ENCODE measurements at regions not wholly inside any gene's neighbourhood (a gene's known extent, or its start where the extent isn't known, plus 50 kb on each side); places are given as distances from the start of the nearest gene placed in this dataset.
"Not testable (repeated sequence)": the region's sequence is repeated elsewhere in the genome, so short reads cannot be mapped to it uniquely, and the experiment has no call there.

DNA sequence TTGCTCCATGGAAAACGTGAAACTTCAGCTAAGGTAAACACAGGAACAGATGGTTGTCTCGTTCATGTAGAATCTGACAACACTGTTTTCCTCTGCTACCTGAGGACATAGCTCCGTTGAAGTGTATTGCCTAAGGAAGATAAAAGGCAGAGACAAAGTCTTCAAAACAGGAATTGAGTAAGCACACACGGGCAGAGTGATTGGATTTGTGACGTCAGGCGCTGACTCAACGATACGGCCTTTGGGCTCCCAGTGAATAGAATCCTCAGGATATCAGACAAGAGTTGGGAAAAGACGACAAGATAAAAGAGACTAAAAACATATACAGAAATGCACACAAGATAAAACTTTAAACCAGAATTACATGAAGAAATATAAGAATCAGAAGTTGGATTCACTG, 787.1 kb upstream of the CTNND2 start:
- no peak for DNase-seq

DNA sequence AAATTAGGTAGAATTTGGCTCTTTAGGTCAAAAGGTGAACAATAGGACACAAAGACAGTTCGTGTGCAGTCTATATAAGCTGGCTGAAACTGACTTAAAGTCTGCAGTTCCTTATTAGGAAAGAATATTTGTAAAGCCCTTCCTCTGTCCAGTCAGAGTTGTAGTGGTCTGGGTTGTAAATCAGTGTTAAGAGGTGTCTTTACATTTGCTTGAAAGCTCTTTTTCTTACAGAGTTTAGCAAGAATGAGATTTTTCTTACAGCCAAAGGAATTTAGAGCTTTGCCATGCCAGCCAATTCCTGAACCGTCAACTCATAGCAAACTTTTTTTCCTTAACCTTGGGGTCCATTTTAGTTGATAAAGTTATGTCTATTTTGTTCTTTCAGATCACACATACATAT, 786.1 kb upstream of the CTNND2 start:
- no peak for DNase-seq

DNA sequence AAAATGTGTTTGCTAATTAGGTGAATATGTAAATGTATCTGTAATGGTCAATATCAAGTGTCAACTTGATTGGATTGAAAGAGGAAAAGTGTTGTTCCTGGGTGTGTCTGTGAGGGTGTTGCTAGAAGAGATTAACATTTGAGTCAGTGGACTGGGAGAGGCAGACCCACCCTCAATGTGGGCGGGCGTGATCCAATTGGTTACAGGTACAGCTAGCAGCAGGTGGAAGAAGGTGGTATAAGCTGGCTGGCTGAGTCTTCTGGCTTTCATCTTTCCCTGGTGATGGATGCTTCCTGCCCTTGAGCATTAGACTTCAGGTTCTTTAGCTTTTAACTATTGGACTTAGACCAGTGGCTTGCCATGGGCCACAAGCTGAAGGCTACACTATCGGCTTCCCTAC, 779.0 kb upstream of the CTNND2 start:
- no peak for DNase-seq

DNA sequence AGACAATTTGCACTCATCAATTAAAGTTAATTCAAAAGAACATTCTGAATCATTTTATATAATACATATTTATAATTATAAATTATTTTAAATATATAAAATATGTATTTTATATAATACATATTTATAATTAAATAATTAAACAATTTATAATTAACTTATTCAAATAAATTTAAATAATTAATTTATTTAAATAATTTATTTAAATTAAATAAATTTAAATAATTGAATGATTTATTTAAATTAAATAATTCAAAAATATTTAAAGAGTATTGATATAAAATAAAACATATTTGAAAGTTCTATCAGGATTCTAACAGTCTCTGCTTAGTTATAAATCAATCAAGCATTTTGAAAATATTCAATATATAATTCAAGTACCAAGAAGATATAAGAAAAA, 775.5 kb upstream of the CTNND2 start:
- no peak for DNase-seq

DNA sequence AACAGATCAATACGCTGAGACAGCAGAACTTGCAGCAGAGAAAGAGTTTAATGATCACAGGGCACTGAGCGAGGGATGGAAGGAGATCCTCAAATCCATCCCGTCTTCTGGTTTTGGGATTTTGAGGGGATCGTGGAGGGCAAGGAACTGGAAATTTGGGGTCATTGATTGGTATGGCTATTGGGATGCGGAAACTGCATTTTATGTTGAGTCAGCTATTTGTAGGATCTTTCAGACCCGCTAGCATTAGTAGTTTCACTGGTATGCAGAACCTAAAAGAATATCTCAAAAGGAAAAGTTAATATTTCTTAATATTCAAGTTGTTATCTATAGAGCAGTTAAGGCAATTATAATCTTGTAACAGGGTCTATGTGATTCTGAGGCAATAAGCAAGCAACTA, 771.7 kb upstream of the CTNND2 start:
- DNase-seq, result no peak

DNA sequence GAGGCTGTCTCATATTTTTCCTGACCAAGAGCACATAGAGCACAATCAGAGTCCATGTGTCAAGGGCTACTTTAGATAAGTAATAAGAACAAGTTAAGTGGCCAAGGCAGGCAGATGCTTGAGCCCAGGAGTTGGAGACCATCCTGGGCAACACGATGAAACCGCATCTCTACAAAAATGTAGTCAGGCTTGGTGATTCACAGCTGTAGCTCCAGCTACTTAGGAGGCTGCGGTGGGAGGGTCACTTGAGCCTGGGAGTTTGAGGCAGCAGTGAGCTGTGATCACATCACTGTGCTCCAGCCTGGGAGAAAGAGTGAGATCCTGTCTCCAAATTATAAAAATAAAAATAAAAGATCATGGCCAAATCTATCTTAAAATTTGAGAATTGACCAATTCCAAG, 767.9 kb upstream of the CTNND2 start:
- peak; percentile 31 for DNase-seq

DNA sequence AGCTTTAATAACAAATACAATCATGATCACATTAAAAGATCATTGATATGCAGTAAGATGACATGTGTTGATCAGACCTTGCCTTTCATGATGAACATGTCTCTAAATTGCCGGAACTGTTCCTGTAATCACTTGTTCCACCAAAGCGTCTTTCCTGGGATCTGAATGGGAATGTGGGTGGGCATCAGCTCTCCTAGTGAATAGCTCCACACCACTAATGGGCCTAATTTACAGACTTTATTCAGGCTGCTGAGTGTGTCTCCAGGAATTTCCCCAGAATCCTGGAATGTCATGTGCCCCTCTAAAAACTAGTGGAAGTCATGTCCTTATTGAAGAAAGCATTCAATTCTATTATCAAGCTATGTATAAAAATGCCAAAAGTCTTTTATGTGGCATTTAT, 765.1 kb upstream of the CTNND2 start:
- DNase-seq, result no peak

DNA sequence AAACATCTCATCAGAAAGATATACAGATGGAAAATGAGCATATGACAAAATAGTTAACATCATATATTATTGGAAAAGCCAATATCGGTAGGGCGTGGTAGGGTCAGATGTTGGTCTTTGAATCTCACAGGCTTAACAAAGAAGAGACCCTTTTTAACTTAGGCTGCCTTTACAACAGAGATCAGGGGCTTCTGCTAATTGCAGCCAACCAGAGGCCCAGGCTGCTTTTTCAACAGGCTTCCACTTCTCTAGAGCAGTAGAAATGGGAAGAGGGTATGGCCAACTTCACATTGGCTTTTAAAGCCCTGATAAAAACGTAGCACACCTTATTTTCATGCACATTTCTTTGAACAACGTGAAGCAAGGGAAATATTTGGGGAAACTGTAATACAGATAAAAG, 764.3 kb upstream of the CTNND2 start:
- DNase-seq, result no peak

DNA sequence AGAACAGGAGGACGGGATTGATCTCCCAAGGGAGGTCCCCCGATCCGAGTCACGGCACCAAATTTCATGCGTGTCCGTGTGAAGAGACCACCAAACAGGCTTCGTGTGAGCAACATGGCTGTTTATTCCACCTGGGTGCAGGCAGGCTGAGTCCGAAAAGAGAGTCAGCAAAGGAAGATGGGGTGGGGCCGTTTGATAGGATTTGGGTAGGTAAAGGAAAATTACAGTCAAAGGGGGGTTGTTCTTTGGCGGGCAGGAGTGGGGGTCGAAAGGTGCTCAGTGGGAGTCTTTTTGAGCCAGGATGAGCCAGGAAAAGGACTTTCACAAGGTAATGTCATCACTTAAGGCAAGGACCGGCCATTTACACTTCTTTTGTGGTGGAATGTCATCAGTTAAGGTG, 763.6 kb upstream of the CTNND2 start:
- not testable (repeated sequence) for DNase-seq

DNA sequence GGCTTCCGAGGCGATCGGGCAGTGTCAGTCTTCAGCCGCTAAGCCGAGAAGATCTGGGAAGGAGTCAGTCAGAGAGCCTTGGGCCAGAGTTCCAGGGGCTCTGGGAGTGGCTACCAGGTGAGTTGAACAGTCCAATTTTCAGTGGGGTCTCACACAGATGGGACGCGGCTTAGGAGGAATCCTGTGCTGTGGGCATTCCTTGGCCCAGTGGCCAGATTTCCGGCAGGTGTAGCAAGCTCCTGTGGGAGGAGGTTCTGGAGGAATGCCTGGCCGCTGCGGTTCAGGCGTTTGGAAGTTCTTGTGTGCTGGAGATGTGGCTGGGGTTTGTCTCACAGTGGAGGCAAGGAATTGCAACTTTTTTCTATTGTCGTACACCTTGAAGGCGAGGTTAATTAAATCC, 761.5 kb upstream of the CTNND2 start:
- not testable (repeated sequence) for DNase-seq

DNA sequence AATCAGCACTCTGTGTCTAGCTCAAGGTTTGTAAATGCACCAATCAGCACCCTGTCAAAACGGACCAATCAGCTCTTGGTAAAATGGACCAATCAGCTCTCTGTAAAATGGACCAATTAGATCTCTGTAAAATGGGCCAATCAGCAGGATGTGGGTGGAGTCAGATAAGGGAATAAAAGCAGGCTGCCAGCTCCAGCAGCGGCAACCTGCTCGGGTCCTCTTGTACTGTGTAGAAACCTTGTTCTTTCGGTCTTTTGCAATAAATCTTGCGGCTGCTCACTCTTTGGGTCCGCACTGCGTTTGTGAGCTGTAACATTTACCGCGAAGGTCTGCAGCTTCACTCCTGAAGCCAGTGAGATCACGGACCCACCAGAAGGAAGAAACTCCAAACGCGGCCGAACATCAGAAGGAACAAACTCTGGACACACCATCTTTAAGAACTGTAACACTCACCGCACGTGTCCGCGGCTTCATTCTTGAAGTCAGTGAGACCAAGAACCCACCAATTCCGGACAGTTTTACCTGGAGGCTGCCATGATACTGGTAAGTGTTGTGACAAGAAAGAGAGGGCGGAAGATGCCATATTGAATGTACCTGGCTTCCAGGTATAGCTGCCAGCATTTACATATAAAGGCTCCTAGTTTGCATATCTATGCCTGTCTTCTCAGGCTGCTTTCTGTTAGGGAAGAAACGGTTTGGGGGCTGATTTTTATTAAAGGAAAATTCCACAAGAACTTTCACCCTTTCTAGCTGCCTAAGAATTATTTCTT, 758.5 kb upstream of the CTNND2 start:
- no peak for DNase-seq

DNA sequence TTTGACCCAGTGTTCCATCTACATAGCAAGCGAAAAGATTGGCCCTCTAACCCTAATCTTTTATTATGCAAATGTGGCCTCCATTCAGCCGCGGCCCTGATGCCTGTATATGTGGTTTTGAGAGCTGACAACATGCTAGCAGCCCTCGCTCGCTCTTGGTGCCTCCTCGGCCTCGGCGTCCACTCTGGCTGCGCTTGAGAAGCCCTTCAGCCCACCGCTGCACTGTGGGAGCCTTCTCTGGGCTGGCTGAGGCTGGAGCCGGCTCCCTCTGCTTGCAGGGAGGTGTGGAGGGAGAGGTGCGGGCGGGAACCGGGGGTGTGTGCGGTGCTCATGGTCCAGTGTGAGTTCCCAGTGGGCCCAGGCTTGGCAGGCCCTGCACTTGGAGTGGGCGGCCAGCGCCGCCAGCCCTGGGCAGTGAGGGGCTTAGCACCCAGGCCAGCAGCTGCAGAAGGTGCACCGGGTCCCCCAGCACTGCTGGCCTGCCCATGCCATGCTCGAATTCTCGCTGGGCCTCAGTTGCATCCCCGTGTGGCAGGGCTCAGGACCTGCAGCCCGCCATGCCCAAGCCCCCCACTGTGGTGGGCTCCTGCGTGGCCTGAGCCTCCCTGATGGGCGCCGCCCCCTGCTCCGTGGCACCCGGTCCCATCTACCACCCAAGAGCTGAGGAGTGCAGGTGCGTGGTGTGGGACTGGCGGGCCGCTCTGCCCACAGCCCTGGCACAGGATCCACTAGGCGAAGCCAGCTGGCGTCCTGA, 757.5 kb upstream of the CTNND2 start:
- DNase-seq, result peak; percentile 45

DNA sequence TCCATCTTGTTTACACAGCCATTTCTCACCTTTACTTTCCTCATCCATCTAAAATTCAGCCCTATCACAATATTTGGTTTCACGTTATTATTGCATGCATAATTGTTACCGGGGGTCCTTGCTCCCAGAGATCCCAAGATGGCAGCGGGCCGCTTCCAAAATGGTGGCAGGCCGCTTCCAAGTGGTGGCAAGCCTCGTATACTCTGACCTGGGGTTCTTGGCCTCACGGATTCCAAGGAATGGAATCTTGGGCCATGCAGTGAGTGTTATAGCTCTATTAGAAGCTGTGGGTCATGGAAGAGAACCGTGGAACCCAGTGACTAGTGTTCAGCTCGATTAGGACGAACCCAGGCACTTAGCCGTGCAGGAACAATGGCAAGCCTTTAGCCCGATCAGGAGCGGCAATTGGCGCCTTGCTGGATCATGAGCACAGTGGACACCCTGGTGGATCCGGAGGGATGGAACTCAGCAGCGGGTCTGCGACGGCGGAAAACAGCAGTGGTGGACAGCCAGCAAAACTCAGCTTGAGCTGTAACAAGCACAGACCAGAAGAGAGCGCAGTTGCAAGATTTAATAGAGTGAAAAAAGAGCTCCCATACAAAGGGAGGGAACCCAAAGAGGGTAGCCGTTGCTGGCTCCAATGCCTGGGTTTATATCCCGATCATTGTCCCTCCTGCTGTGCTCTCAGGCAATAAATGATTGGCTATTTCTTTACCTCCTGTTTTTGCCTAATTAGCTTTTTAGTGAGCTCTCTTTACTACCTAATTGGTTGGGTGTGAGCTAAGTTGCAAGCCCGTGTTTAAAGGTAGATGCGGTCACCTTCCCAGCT, 756.2 kb upstream of the CTNND2 start:
- DNase-seq, result not testable (repeated sequence)

DNA sequence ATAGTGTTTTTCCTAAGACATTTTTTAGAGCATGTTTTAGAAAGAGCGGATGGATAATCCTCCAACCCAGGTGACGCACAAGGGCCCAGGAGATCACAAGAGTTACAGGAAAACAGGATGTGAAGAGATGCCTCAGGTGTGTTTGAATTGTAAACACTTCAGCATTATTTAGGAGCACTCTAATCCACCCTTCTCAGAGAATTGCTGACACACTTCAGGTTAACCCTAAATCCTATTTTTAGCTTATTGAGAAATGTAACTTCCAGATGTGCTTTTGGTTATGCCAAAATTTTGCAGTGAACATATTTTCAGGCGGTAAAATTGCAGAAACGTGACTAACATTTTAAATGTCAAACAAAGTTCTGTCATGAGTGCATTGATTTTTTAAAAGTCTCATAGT, 755.4 kb upstream of the CTNND2 start:
- DNase-seq, result peak; percentile 79

DNA sequence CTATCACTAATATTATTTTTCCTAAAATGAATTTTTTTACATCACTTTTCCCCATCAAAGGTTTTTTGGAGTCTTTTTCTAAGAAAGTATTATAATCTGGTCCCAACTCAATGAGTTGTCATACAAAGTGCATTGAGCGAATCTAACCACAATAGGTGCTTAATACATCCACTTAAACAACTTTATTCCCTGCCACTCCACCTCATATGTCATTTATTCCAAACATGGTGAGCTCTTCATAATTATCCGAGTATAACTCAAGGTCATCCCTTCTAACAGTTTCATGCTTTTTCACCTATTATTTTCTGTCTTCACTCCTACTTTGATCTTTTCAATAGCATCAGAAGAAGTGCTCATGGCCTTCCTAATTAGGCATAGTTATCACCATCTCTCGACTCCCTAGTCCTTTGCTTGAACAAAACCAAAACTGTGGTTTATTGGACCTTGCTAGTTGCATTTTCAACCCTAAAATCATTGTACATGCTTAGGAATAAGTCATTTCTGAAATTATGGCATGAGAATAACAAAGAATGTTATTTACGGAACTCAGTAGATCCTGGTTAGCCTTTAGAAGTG, 754.7 kb upstream of the CTNND2 start:
- DNase-seq, result no peak

DNA sequence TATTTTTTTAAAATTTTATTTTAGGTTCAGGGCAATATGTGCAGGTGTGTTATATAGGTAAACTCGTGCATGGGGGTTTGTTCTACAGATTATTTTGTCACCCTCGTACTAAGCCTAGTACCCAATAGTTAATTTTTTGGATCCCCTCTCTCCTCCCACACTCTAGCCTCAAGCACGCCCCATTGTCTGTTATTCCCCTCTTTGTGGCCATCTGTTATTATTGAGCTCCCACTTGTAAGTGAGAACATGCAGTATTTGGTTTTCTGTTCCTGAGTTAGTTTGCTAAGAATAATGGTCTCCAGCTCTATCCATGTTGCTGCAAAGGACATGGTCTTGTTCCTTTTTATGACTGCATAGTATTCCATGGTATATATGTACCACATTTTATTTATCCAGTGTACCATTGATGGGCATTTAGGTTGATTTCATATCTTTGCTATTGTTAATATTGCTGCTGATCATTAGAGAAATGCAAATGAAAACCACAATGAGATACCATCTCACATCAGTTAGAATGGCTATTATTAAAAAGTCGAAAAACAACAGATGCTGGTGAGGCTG, 753.7 kb upstream of the CTNND2 start:
- not testable (repeated sequence) for DNase-seq

DNA sequence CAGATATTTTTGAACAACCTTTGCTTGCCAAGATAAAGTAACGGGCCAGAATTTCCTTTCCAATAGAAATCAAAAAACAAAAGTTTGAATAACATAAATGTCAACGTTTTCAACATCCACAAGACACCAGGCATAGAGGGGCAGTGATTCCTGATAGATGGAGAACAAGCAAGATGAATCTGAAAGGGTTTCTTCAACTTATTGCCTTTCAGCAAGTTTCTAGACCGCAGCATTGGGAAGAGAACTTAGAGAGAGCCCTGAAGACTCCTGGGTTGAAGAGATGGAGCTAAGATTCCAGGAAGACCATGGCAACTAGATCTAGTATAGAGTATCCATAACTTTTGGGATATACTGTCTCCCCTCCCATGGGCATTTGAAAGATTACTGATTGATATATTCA, 751.4 kb upstream of the CTNND2 start:
- no peak for DNase-seq

DNA sequence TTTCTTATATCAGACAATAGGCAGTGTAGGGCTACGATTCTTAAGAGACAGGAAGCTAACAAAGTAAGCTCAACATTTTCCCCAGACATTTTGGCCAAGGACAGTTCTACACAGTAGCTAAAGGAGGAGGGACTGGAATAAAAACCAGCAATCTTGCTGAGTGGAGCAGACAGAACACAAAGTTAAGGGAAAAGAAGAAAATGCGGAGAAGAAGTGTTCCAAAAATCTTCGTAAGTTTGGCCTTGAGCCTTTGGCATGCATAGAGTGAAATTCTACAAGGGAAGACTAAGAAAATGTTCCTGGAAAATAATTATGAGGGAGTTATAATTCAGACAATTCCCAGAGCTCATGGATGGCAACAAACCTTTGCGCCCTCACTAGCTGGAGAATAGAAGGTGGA, 748.0 kb upstream of the CTNND2 start:
- DNase-seq, result no peak

DNA sequence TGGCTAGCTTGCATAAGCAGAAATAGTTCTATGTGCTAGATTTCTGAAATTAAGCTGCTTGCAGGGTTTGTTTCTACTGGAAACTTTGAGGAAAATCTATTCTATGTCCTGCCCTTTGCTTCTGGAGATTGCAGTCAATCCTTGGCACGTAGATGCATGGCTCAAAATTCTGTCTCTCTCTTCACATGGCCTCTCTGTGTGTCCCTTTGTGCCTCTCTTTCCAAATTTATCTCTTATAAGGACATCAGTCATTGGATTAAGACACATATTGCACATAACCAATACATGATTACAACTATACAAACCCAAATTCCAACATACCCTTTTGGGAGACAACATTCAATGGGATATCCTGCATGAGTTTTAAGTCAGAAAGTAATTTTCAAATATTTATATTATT, 744.3 kb upstream of the CTNND2 start:
- no peak for DNase-seq

DNA sequence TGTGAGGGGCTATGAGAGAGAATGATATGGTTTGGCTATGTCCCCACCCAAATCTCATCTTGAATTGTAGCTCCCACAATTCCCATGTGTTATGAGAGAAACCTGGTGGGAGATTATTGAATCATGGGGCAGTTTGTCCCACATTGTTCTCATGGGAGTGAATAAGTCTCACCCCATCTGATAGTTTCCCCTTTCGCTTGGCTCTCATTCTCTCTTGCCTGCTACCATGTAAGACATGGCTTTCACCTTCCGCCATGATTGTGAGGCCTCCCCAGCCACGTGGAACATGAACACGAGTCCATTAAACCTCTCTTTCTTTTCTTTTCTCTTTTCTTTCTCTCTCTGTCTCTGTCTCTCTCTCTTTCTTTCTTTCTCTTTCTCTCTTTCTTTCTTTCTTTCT, 743.4 kb upstream of the CTNND2 start:
- no peak for DNase-seq

DNA sequence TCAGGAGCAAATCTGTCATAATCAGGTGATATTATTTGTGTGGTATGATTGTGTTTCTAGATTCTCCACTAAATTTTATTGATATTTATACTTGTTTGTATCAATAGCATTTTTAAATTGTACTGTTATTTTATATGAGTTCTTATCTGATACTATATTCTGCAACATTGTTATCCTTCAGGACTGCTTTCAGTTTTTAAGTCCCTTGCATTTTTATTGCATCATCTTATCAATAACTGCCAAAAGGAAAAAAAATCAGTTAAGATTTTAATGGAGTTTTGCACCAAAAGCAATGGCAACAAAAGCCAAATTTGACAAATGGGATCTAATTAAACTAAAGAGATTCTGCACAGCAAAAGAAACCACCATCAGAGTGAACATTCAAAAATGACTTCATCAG, 741.3 kb upstream of the CTNND2 start:
- no peak for DNase-seq

DNA sequence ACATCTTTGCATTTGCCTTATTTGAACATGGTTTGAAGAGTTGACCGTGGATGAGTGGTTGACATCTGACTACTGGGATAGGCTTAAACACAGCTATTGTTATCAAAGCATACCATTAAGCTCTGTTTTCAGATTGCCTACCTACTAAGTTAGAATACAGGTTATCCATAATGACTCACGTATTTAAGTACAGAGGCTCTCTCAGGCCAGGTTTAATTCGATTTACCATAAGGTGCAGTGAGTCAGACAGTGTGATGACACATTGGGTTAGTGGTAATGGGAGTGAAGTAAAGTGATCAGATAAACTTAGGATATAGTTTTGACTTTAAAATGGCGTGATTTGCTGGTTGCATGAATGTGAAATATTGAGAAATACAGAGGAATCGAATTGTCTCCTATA, 732.0 kb upstream of the CTNND2 start:
- no peak for DNase-seq

DNA sequence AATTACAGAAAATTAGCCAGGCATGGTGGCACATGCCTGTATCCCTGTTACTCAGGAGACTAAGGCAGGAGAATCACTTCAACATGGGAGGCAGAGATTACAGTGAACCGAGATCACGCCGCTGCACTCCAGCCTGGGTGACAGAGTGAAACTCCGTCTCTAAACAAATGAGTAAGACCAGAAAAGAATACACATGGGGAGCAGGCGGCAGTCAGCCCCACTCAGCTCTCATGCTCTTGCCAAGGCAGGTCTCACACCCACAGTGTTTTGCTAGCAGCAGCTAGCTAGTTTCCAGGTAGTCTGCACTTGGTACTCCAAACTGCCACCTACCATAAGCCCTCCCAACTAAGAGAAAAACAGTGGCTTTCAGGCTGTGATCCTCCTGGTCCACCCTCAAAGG, 722.3 kb upstream of the CTNND2 start:
- no peak for DNase-seq
